ENCODE measurements at regions not wholly inside any gene's neighbourhood (a gene's known extent, or its start where the extent isn't known, plus 50 kb on each side); places are given as distances from the start of the nearest gene placed in this dataset.
"Not testable (repeated sequence)": the region's sequence is repeated elsewhere in the genome, so short reads cannot be mapped to it uniquely, and the experiment has no call there.

DNA sequence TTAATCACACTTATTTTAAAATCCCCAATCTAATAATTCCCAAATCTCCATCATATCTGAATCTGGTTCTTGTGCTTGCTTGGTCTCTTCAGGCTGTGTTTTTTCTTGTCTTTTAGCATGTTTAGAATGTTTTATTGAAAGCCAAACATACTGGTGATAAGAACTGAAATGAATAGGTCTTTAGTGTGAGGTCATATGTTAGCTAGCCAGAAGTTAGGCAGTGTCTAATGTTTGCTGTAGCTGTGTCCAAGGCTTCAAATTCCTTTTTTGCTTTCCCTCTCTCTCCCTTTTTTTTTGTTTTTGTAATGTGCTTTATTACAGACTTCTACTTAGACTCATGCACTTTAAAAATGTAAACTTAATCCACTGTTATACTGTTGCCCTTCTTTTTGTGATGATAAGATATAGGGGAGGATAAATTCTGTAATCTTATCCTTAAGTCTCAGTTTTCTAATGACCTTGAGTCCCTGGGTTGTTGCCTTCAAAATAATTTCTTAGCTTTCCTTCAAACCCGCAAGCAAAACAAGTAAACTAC is 725.1 kb downstream of the BRINP3 start:
- no peak overlapping the region for H3K27ac ChIP-seq (ENCODE audit: low read depth in 1 of 2, low read length in 2 of 2)
- H3K9ac ChIP-seq (ENCODE audit: low read depth in 1 of 2, low read length in 2 of 2), result no peak overlapping the region
- WGBS, result 56% methylated on average over 1 of the region's 1 CpG
- no peak overlapping the region for H3K4me3 ChIP-seq (ENCODE audit: low read depth in 1 of 3, low read length in 3 of 3)
- no peak for DNase-seq (ENCODE audit: low spot score)
- TF ChIP-seq NR2F2 (IDR thresholded peaks at IDR 0.05) (no peak), SP1 (IDR thresholded peaks at IDR 0.05) (no peak), CTCF (IDR thresholded peaks at IDR 0.05; ENCODE audit: low read depth, low read length, missing input control) (no peak), YY1 (IDR thresholded peaks at IDR 0.05) (no peak), MAX (IDR thresholded peaks at IDR 0.05) (no peak), JUND (IDR thresholded peaks at IDR 0.05) (no peak), RAD21 (IDR thresholded peaks at IDR 0.05) (no peak), TAF1 (conservative IDR thresholded peaks at IDR 0.05) (no peak), FOXA2 (IDR thresholded peaks at IDR 0.05) (no peak)
- H3K27me3 ChIP-seq (ENCODE audit: control insufficient read depth in 4 of 4, insufficient read depth in 4 of 4, low read length in 3 of 4), result no peaks in the 10 kb centered on the region
- H3K4me1 ChIP-seq (ENCODE audit: control insufficient read depth in 4 of 4, insufficient read depth in 4 of 4, low read length in 3 of 4), result no peaks in the 10 kb centered on the region
- peaks cover 0 to 3% (median 0%) of the 10 kb centered on the region in 4 donors for H3K9me3 ChIP-seq (ENCODE audit: control insufficient read depth in 4 of 4, low read length in 3 of 4)
- no peaks in the 10 kb centered on the region for H3K36me3 ChIP-seq (ENCODE audit: control insufficient read depth in 4 of 4, insufficient read depth in 3 of 4, low read depth in 1 of 4, low read length in 3 of 4)

DNA sequence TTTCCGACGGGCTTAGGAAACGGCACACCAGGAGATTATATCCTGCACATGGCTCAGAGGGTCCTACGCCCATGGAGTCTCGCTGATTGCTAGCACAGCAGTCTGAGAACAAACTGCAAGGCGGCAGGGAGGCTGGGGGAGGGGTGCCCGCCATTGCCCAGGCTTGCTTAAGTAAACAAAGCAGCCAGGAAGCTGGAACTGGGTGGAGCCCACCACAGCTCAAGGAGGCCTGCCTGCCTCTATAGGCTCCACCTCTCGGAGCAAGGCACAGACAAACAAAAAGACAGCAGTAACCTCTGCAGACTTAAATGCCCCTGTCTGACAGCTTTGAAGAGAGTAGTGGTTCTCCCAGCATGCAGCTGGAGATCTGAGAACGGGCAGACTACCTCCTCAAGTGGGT is 722.6 kb downstream of the BRINP3 start:
- not testable (repeated sequence) for H3K27ac ChIP-seq (ENCODE audit: low read depth in 1 of 2, low read length in 2 of 2); H3K27me3 ChIP-seq (ENCODE audit: control insufficient read depth in 4 of 4, insufficient read depth in 4 of 4, low read length in 3 of 4); H3K9ac ChIP-seq (ENCODE audit: low read depth in 1 of 2, low read length in 2 of 2); H3K9me3 ChIP-seq (ENCODE audit: control insufficient read depth in 4 of 4, low read length in 3 of 4); H3K36me3 ChIP-seq (ENCODE audit: control insufficient read depth in 4 of 4, insufficient read depth in 3 of 4, low read depth in 1 of 4, low read length in 3 of 4); H3K4me3 ChIP-seq (ENCODE audit: low read depth in 1 of 3, low read length in 3 of 3); H3K4me1 ChIP-seq (ENCODE audit: control insufficient read depth in 4 of 4, insufficient read depth in 4 of 4, low read length in 3 of 4); DNase-seq (ENCODE audit: low spot score)
- WGBS, result 83% methylated on average over 9 of the region's 9 CpGs

DNA sequence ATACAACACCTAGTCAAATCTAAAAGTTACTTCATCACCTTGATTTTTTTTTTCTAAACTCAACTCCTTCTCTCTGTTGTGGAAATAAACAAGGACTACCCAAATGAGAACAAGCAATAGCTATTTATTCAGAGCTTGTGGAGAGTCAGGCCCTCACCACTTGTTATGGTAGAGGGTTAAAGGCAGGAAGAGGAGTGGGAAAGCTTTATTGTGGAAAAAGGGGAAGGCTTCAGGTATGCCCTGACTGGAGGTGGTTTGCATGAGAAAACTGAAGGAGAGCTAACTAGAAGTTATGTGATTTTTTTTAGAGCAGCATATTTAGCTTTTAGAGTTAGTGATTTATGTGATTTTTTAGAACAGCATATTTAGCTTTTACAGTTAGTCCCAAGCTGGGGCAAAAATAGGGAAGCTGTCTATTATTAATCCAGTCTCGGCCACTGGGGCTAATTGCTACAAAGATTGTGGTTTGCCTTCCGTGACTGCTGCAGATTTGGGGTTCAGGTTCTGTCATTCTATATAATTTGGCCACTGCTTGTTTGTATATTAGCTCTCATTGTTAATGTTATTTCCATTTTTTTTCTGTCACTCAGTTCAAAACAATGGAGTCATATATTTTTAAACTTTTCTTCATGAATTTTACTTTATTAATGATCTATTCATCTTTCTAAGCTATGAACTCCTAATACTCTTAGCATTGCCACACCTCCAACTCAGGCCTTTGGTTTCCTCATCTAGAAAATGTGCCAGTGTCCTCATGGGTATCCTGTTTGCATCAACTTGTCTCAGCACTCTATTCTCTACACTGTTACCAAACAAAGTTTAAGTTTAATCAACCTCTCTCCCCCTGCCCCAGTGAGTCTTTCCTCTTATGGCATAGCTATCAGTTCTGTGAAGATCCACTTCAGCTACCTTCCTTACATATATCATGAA is 713.0 kb downstream of the BRINP3 start:
- 67% methylated on average over 2 of the region's 2 CpGs for WGBS
- peaks cover 0 to 1% (median 0%) of the 10 kb centered on the region in 4 donors for H3K9me3 ChIP-seq (ENCODE audit: control insufficient read depth in 4 of 4, low read length in 3 of 4)
- DNase-seq (ENCODE audit: low spot score), result no peak
- no peak overlapping the region for H3K4me3 ChIP-seq (ENCODE audit: low read depth in 1 of 3, low read length in 3 of 3)
- no peaks in the 10 kb centered on the region for H3K27me3 ChIP-seq (ENCODE audit: control insufficient read depth in 4 of 4, insufficient read depth in 4 of 4, low read length in 3 of 4)
- no peak overlapping the region for H3K27ac ChIP-seq (ENCODE audit: low read depth in 1 of 2, low read length in 2 of 2)
- H3K4me1 ChIP-seq (ENCODE audit: control insufficient read depth in 4 of 4, insufficient read depth in 4 of 4, low read length in 3 of 4), result no peaks in the 10 kb centered on the region
- no peak overlapping the region for H3K9ac ChIP-seq (ENCODE audit: low read depth in 1 of 2, low read length in 2 of 2)
- TF ChIP-seq, protein P1, sequence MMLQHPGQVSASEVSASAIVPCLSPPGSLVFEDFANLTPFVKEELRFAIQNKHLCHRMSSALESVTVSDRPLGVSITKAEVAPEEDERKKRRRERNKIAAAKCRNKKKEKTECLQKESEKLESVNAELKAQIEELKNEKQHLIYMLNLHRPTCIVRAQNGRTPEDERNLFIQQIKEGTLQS (IDR thresholded peaks at IDR 0.05), result no peak
- TF ChIP-seq JUND (IDR thresholded peaks at IDR 0.05), result no peak
- H3K36me3 ChIP-seq (ENCODE audit: control insufficient read depth in 4 of 4, insufficient read depth in 3 of 4, low read depth in 1 of 4, low read length in 3 of 4), result no peaks in the 10 kb centered on the region

GRCh38 chr1:189769448-189769847 is 708.2 kb downstream of the BRINP3 start:
- no peak overlapping the region for H3K27ac ChIP-seq (ENCODE audit: low read depth in 1 of 2, low read length in 2 of 2)
- H3K36me3 ChIP-seq (ENCODE audit: control insufficient read depth in 4 of 4, insufficient read depth in 3 of 4, low read depth in 1 of 4, low read length in 3 of 4), result no peaks in the 10 kb centered on the region
- 36% methylated on average over 3 of the region's 3 CpGs for WGBS
- no peak overlapping the region for H3K4me3 ChIP-seq (ENCODE audit: low read depth in 1 of 3, low read length in 3 of 3)
- DNase-seq (ENCODE audit: low spot score), result no peak
- no peak overlapping the region for H3K9ac ChIP-seq (ENCODE audit: low read depth in 1 of 2, low read length in 2 of 2)
- no peaks in the 10 kb centered on the region for H3K4me1 ChIP-seq (ENCODE audit: control insufficient read depth in 4 of 4, insufficient read depth in 4 of 4, low read length in 3 of 4)
- no peaks in the 10 kb centered on the region for H3K9me3 ChIP-seq (ENCODE audit: control insufficient read depth in 4 of 4, low read length in 3 of 4)
- H3K27me3 ChIP-seq (ENCODE audit: control insufficient read depth in 4 of 4, insufficient read depth in 4 of 4, low read length in 3 of 4), result no peaks in the 10 kb centered on the region
- TF ChIP-seq HNF4G (IDR thresholded peaks at IDR 0.05) (no peak), YY1 (IDR thresholded peaks at IDR 0.05) (no peak)
- TF ChIP-seq, protein P1 (IDR thresholded peaks at IDR 0.05), result no peak

Measured in liver (tissue), 8 donors.